OCI-LY1 (cell line): ENCODE measurements at regions not wholly inside any gene's neighbourhood (a gene's known extent, or its start where the extent isn't known, plus 50 kb on each side); places are given as distances from the start of the nearest gene placed in this dataset.

Experiments
- EZH2 ChIP-seq: fragments of 200-600 bp; sonication (generic), shearing (Covaris generic); IDR thresholded peaks from 2 replicates; pipeline ENCODE4 v1.8.0; 2017; ENCODE audit warnings: borderline replicate concordance, mixed run types, mild to moderate bottlenecking, antibody characterized with exemption, low read length, moderate library complexity, mixed read lengths
- TF ChIP-seq, protein P1 (sequence below): fragments of 200-600 bp; sonication (generic), shearing (Covaris generic); IDR thresholded peaks from 2 replicates; pipeline ENCODE4 v1.5.1; 2017; ENCODE audit warnings: mild to moderate bottlenecking, antibody characterized with exemption, low read length, moderate library complexity, mixed read lengths

DNA sequence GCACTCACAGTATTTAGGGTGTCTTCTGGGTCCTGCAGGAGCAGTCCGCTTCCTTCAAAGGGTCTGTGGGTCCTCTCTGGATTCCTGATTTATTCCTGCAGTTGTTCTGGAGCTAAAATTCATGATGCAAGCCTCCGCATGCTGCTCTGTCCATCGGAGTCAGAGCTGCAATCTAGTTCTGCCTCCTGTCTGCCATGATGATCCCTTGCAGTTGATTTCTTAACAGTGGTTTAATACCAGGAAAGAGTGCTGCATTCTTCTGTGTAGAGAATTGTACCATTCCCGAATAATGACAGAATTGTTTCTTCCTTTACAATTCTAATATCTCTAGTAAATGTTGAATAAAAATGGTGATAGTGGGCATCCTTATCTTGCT lies 72.0 kb upstream of the B3GAT2 start:
- TF ChIP-seq, protein P1, sequence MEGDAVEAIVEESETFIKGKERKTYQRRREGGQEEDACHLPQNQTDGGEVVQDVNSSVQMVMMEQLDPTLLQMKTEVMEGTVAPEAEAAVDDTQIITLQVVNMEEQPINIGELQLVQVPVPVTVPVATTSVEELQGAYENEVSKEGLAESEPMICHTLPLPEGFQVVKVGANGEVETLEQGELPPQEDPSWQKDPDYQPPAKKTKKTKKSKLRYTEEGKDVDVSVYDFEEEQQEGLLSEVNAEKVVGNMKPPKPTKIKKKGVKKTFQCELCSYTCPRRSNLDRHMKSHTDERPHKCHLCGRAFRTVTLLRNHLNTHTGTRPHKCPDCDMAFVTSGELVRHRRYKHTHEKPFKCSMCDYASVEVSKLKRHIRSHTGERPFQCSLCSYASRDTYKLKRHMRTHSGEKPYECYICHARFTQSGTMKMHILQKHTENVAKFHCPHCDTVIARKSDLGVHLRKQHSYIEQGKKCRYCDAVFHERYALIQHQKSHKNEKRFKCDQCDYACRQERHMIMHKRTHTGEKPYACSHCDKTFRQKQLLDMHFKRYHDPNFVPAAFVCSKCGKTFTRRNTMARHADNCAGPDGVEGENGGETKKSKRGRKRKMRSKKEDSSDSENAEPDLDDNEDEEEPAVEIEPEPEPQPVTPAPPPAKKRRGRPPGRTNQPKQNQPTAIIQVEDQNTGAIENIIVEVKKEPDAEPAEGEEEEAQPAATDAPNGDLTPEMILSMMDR: no peak
- no peak for TF ChIP-seq EZH2
